ENCODE measurements at regions not wholly inside any gene's neighbourhood (a gene's known extent, or its start where the extent isn't known, plus 50 kb on each side); places are given as distances from the start of the nearest gene placed in this dataset.

- no peak for DNase-seq (ENCODE audit: extremely low read depth, low read depth)
- no peak for TF ChIP-seq CTCF (IDR thresholded peaks at IDR 0.05; ENCODE audit: low read depth, low read length)
These were observed 225.6 kb downstream of the TANC2 start for GRCh38 chr17:63191610-63192009.

- no peak for DNase-seq (ENCODE audit: extremely low read depth, low read depth)
These were observed 227.8 kb downstream of the TANC2 start for GRCh38 chr17:63193827-63194226.

GRCh38 chr17:63196772-63197335 lies 230.8 kb downstream of the TANC2 start:
- DNase-seq (ENCODE audit: extremely low read depth, low read depth): no peak
- no peak for TF ChIP-seq CTCF (IDR thresholded peaks at IDR 0.05; ENCODE audit: low read depth, low read length)

More at GRCh38 chr17:63193827-63194226, 227.8 kb downstream of the TANC2 start:
- no peak for TF ChIP-seq CTCF (IDR thresholded peaks at IDR 0.05; ENCODE audit: low read depth, low read length)

- no peak for DNase-seq (ENCODE audit: extremely low read depth, low read depth)
These were observed 237.6 kb downstream of the TANC2 start for GRCh38 chr17:63203652-63204051.

GRCh38 chr17:63221939-63222338 lies 224.2 kb downstream of the CYB561 start:
- TF ChIP-seq CTCF (IDR thresholded peaks at IDR 0.05; ENCODE audit: low read depth, low read length): no peak
- DNase-seq (ENCODE audit: extremely low read depth, low read depth): no peak

More at GRCh38 chr17:63203652-63204051, 237.6 kb downstream of the TANC2 start:
- no peak for TF ChIP-seq CTCF (IDR thresholded peaks at IDR 0.05; ENCODE audit: low read depth, low read length)

GRCh38 chr17:63222655-63223054 lies 223.5 kb downstream of the CYB561 start:
- DNase-seq (ENCODE audit: extremely low read depth, low read depth): no peak
- no peak for TF ChIP-seq CTCF (IDR thresholded peaks at IDR 0.05; ENCODE audit: low read depth, low read length)

GRCh38 chr17:63223212-63223911 lies 222.7 kb downstream of the CYB561 start:
- no peak for DNase-seq (ENCODE audit: extremely low read depth, low read depth)
- no peak for TF ChIP-seq CTCF (IDR thresholded peaks at IDR 0.05; ENCODE audit: low read depth, low read length)

Measured in AG09319 (cell line).